B cell (primary cell): ENCODE measurements at regions not wholly inside any gene's neighbourhood (a gene's known extent, or its start where the extent isn't known, plus 50 kb on each side); places are given as distances from the start of the nearest gene placed in this dataset.

ENCODE experiments used
- ATAC-seq: fragments of 200-7000 bp; cut with Tn5 transposase; one replicate; pipeline ENCODE4 v1.10.0; 2021; ENCODE audit warnings: low read depth, mild to moderate bottlenecking, moderate number of reproducible peaks, moderate library complexity
- CTCF ChIA-PET: fragments of 350-600 bp; sonication (Branson Sonifier 250); formaldehyde crosslinking; loops from one replicate; lab custom pipeline; 2021; ENCODE audit warnings: antibody characterized with exemption, inconsistent platforms; lab: Charles Lee
- POLR2A ChIA-PET: fragments of 350-600 bp; sonication (Branson Sonifier 250); formaldehyde crosslinking; loops from one replicate; lab custom pipeline; 2021; ENCODE audit warnings: antibody characterized with exemption; lab: Charles Lee
- DNase-seq: peaks from one replicate; pipeline ENCODE4 v3.0.0; 2013
- H2AFZ ChIP-seq: 2 replicates; pipeline ENCODE4 v1.6.1; 2012; ENCODE audit warnings: mild to moderate bottlenecking, low read depth, low read length; ENCODE audit not compliant: insufficient read depth, poor library complexity, severe bottlenecking
- H3K27ac ChIP-seq, 2 donors: 1 replicate in 1 of 2; 2 replicates in 1 of 2; pipeline ENCODE4 v1.5.1; 2012 to 2013; ENCODE audit warnings: low read length in 2 of 2, mild to moderate bottlenecking in 2 of 2, moderate library complexity in 1 of 2
- H3K27me3 ChIP-seq, 4 experiments: fragments of 200-600 bp in 1 of 4; sonication (generic) in 1 of 4; replicated peaks in 1 of 4; 1 replicate in 2 of 4; 2 replicates in 2 of 4; pipeline versions ENCODE4 v1.6.1 to v1.7.0; 2013 to 2016; ENCODE audit warnings: low read length in 3 of 4, mild to moderate bottlenecking in 2 of 4, mixed read lengths in 1 of 4, moderate library complexity in 1 of 4; ENCODE audit not compliant: insufficient read depth in 4 of 4, control insufficient read depth in 3 of 4; ENCODE audit errors: control extremely low read depth in 1 of 4
- H3K36me3 ChIP-seq, 2 experiments: replicated peaks in 1 of 2; 1 replicate in 1 of 2; 2 replicates in 1 of 2; pipeline versions ENCODE4 v1.6.1 to v1.7.1; 2013; ENCODE audit warnings: low read length in 1 of 2; ENCODE audit not compliant: insufficient read depth in 2 of 2, control insufficient read depth in 1 of 2; ENCODE audit errors: control extremely low read depth in 1 of 2, extremely low read depth in 1 of 2
- H3K4me1 ChIP-seq, 2 donors: fragments of 200-600 bp in 1 of 2; sonication (generic) in 1 of 2; 1 replicate in 1 of 2; 2 replicates in 1 of 2; pipeline versions ENCODE4 v1.5.1 to v1.6.1; 2013 to 2017; ENCODE audit warnings: low read length in 2 of 2; ENCODE audit not compliant: control insufficient read depth in 2 of 2, insufficient read depth in 2 of 2
- H3K4me2 ChIP-seq: replicated peaks from 2 replicates; pipeline ENCODE3; 2012; ENCODE audit warnings: mild to moderate bottlenecking, low read depth, low read length; ENCODE audit not compliant: poor library complexity, severe bottlenecking
- H3K4me3 ChIP-seq, 5 experiments: fragments of 200-600 bp in 1 of 5; sonication (generic) in 1 of 5; 1 replicate in 3 of 5; 2 replicates in 2 of 5; pipeline versions ENCODE4 v1.5.1 to v1.7.0; 2011 to 2016; ENCODE audit warnings: low read length in 4 of 5, mild to moderate bottlenecking in 4 of 5, low read depth in 2 of 5, control low read depth in 1 of 5, moderate library complexity in 1 of 5; ENCODE audit not compliant: insufficient read depth in 1 of 5; ENCODE audit errors: control extremely low read depth in 1 of 5, extremely low read depth in 1 of 5
- H3K79me2 ChIP-seq: fragments of 200-600 bp; sonication (generic); one replicate; pipeline ENCODE4 v1.6.0; 2016; ENCODE audit warnings: low read length; ENCODE audit not compliant: control insufficient read depth, insufficient read depth
- H3K9ac ChIP-seq: fragments of 200-600 bp; sonication (generic); 2 replicates; pipeline ENCODE4 v1.6.1; 2017; ENCODE audit warnings: mild to moderate bottlenecking, low read length, moderate library complexity
- H3K9me3 ChIP-seq, 3 donors: one replicate each; pipeline versions ENCODE4 v1.6.1 to v1.7.1; 2013; ENCODE audit warnings: low read length in 2 of 3; ENCODE audit not compliant: control insufficient read depth in 2 of 3, insufficient read depth in 1 of 3; ENCODE audit errors: control extremely low read depth in 1 of 3
- H4K20me1 ChIP-seq: 2 replicates; pipeline ENCODE4 v1.6.0; 2012; ENCODE audit warnings: mild to moderate bottlenecking, low read length; ENCODE audit not compliant: insufficient read depth, control insufficient read depth, poor library complexity, severe bottlenecking
- H3K27ac Mint-ChIP-seq: one replicate; pipeline ENCODE4 v1.8.0; 2021; ENCODE audit warnings: mixed read lengths
- H3K27me3 Mint-ChIP-seq: one replicate; pipeline ENCODE4 v1.8.0; 2021; ENCODE audit warnings: mixed read lengths
- H3K4me1 Mint-ChIP-seq: one replicate; pipeline ENCODE4 v1.8.0; 2021; ENCODE audit warnings: mixed read lengths
- H3K4me3 Mint-ChIP-seq: one replicate; pipeline ENCODE4 v1.8.0; 2021; ENCODE audit warnings: mixed read lengths
- H3K9me3 Mint-ChIP-seq: one replicate; pipeline ENCODE4 v1.8.0; 2022; ENCODE audit warnings: mixed read lengths; ENCODE audit not compliant: insufficient read depth
- CTCF ChIP-seq: fragments of 200-600 bp; IDR thresholded peaks from one replicate; pipeline ENCODE4 v1.8.0; 2022; ENCODE audit warnings: antibody characterized with exemption, mild to moderate bottlenecking
- EZH2 ChIP-seq: IDR thresholded peaks from 2 replicates; pipeline ENCODE4 v1.6.1; 2012; ENCODE audit warnings: borderline replicate concordance, low read depth, mild to moderate bottlenecking, moderate library complexity, low read length; ENCODE audit not compliant: insufficient read depth, poor library complexity, severe bottlenecking
- WGBS: methylation state at CpG from one replicate; pipeline ENCODE4 v1.1.5; 2013; ENCODE audit warnings: missing lambda C conversion rate; ENCODE audit not compliant: insufficient coverage; 5-methylcytosine and 5-hydroxymethylcytosine counted together
- intact Hi-C: fragments of 100-400 bp; cut with micrococcal nuclease; formaldehyde crosslinking; loops from one replicate; pipeline ENCODE4 v1.10.0; 2022

DNA sequence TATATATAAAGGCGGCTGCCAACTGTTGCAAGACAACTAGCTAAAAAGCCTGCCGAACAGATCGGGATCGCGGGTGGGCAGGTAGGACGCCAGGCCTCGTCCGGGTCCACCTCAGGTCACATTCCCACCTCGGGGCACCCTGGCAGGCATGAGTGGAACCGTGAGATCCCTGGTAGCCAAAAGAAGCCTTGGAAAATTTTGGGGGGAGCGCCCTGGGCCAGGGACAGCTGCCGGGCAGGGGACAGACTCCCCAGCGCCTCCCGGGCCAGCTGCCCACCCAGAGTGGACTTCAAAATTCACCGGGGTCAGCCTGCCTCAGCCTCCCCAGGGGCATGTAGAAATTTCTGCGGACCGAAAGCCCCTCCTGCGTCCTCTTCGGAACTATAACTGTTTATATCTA lies 760.9 kb downstream of the KCNJ18 start:
- no peak for DNase-seq
- ChIA-PET POLR2A (no interaction called here), CTCF (no interaction called here)
- Mint-ChIP-seq H3K27ac (no peak overlapping the region), H3K27me3 (no peaks in the 10 kb centered on the region), H3K4me3 (no peak overlapping the region), H3K9me3 (peaks cover 14% of the 10 kb centered on the region), H3K4me1 (no peaks in the 10 kb centered on the region)
- Histone ChIP-seq H2AFZ (no peak overlapping the region), H3K4me2 (no peak overlapping the region), H3K4me3 (no peak overlapping the region), H3K9me3 (peaks cover 0 to 24% (median 0%) of the 10 kb centered on the region in 3 donors), H3K4me1 (no peaks in the 10 kb centered on the region), H3K27me3 (no peaks in the 10 kb centered on the region), H3K9ac (no peak overlapping the region), H4K20me1 (no peaks in the 10 kb centered on the region), H3K27ac (no peak overlapping the region), H3K79me2 (no peaks in the 10 kb centered on the region), H3K36me3 (no peaks in the 10 kb centered on the region)
- TF ChIP-seq CTCF (no peak), EZH2 (no peak)
- intact Hi-C loops: no loop called here
- 93% methylated on average over 15 of the region's 19 CpGs for WGBS
- no peak for ATAC-seq

GRCh38 chr17:22454070-22454999 lies 762.0 kb downstream of the KCNJ18 start:
- WGBS: 76% methylated on average over 67 of the region's 82 CpGs
- POLR2A ChIA-PET: no interaction called here
- no peaks in the 10 kb centered on the region for H3K79me2 ChIP-seq
- H3K4me3 ChIP-seq: no peak overlapping the region
- no peaks in the 10 kb centered on the region for H3K36me3 ChIP-seq
- TF ChIP-seq CTCF: no peak
- TF ChIP-seq EZH2: no peak
- ATAC-seq (no peak), DNase-seq (no peak)
- no peak overlapping the region for H2AFZ ChIP-seq
- peaks cover 14% of the 10 kb centered on the region for H3K9me3 Mint-ChIP-seq
- H3K27ac Mint-ChIP-seq: no peak overlapping the region
- no peaks in the 10 kb centered on the region for H3K27me3 ChIP-seq
- no peaks in the 10 kb centered on the region for H3K27me3 Mint-ChIP-seq
- CTCF ChIA-PET: no interaction called here
- H4K20me1 ChIP-seq: no peaks in the 10 kb centered on the region
- no peak overlapping the region for H3K4me2 ChIP-seq
- no peak overlapping the region for H3K27ac ChIP-seq
- intact Hi-C loops: no loop called here
- H3K4me1 Mint-ChIP-seq: no peaks in the 10 kb centered on the region
- H3K9me3 ChIP-seq: peaks cover 0 to 24% (median 0%) of the 10 kb centered on the region in 3 donors
- H3K9ac ChIP-seq: no peak overlapping the region
- no peaks in the 10 kb centered on the region for H3K4me1 ChIP-seq
- no peak overlapping the region for H3K4me3 Mint-ChIP-seq
